NCI-H226 (cell line): ENCODE measurements at regions not wholly inside any gene's neighbourhood (a gene's known extent, or its start where the extent isn't known, plus 50 kb on each side); places are given as distances from the start of the nearest gene placed in this dataset.

Experiments
- DNase-seq: peaks from one replicate; pipeline ENCODE4 v3.0.0-alpha.2; 2015

DNA sequence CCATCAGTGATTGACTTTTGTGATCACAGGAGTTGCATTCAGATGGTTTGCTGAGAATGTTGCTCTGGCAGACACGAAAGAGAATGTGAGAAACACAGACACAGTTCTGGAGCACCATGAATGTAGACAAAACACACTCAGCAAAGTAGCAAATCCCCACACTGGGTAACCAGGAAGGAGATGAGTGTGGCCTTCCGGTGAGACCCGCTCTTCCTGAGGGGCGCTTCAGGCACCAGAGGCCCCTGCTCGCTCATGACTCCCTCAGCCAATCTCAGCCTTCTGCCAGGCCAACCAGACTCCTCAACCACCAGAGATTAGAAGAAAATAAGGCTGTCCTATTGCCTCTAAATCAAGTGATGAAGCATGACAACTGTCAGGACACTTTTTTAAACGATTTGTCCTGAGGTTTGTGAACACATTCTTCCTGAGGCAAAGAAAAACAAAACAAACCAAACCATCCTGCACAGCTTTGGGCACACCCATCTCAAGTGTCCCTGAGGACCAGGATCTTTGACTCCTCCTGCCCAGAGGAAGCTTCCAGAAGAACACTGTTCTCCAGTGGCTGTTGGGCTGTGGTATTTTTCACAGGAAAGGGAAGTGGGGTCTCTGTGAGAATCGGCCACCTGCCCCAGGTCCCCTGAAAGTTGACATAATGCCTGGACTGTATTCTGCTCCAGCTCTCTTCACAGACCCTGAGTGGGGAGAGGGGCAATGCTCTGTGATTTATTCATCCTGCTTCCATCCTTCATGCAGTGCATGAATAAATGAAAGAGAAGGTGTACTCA lies 152.8 kb downstream of the BCL11A start:
- no peak for DNase-seq

DNA sequence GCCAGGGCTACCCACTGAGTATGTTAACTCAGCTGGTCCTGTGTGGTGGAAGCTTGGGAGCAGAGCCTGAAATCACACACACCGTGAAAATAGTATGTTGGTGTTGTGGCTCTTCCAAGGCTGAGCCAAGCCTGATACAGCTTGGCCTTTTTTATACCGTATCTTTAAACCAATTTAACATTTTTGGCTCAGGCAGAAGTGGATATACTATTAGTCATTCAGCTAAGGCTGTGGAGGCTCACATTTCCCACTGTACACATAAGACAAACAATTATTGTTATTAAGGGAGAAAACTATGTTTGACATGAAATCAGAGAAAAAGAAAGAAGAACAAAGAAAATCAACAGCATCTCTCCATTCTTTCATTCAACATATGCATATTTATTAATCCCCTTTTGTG lies 159.0 kb downstream of the BCL11A start:
- DNase-seq: no peak

DNA sequence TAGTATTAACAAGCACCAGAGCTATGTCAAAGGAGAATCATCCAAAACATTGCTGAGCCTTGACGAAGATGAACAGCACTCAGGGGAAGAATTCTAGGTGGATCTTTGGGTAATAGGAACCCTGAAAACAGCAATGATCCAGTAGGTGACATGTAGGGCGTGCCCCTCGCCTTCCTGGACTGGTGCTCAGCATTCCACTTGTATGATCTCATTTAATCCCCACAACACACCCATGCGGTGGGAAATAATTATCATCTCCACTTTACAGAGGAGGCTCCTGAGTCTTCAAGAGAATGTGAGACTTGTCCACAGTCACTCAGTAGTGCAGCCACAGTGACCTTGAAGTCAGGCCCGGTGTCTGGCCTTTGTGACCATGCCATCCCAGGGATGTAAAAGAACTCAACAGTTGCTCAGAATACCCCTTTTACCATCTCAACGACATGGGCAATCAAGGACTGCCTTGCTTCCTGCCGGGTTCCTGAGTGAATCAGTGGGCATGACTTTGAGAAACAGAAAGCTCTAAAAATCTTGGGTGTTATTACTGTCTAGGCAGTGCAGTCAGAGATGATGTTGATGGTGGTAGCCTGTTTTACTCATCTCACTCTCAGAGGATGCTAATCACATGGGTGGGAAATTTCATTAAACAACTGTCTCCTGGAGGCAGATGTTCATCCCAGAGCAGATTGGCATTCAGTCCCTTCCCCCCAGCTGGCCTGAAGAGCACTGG lies 161.6 kb downstream of the BCL11A start:
- DNase-seq: no peak

DNA sequence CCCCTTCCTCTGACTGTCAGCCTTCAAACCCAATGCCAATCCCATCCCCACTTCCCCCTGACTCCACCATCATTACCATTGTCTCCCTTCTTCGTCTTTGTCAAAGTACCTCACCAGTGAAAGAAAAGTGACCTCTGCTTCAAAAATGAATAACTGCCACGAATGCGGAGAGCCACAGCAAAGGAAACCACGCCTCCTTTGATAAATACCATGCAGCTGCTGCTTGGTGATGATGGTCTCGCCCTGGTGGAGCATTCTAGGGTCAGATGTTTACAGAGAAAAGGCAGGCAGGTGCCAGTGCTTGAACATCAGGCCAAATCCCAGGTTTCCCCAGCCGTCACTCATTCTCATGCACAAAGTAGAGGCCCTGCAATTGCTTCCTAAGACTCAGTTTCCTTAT lies 162.2 kb downstream of the BCL11A start:
- DNase-seq: no peak

DNA sequence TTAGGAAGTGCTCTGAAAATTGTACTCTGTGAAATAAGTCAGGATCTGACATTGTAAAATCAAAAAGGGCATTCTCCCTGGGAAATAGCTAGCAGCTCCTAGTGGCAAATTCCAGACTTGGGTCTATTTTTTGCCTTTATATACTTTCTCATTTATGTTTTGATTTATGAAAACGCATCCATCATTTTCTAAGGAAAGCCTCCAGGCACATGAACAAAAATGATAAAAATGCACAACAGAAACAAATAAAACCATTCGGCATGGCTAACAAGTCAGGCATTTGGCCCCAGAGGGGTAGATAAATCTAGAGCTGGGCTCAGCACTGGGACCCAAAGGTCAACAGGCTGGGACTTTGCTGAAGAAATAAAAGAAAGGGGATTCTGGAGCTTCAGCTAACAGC lies 167.0 kb downstream of the BCL11A start:
- no peak for DNase-seq

DNA sequence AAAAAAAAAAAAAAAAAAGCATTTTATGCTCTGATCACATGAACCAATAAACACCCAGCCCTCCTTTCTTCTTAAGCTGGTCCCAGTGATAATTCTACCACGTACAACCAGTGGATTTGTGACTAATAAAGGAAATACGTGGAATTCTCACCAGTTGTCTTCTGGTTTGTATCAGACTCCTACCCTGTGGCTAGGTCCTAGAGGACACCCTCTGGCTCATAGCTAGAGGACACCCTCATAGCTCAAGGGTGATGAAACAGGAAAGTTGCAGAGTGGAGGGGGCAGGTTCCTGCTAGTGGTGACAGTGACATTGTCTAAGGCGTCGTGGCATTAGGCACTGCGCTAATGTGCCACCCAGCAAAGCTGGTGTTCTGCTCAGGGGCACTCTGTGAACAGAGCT lies 167.8 kb downstream of the BCL11A start:
- DNase-seq: no peak

DNA sequence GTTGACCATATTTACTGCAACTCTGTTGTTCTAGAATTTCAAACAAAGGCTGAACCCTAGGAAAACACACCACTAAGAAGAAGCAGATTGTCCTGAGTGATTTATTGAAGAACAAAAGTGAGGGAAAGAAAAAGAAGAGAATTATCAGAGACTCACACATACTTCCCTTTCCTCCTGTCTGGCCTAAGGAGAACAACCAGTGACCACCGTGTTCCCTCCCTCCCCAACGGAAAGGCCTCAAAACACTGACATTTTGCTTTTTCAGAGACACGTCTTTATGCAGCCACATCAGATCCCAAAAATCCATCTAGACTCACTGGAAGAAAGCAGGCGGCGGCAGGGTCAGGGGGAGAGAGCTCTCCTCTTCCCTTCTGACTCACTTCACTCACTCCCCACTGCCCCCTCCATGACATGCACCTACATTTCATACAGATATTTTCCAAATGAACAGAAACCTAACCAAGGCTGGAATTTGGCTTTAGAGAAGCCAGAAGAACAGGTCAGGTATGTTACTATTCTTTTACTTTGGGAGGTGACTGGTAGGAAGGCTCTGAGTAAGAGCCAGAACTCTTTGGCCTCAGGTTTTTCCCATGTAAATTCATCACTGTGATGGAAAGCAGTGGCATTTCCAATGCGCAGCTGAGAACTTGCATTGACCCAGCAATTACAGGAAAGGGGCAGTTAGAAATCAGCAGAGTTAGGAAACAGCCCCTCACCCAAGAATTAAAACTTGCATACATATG lies 169.9 kb downstream of the BCL11A start:
- DNase-seq: no peak

DNA sequence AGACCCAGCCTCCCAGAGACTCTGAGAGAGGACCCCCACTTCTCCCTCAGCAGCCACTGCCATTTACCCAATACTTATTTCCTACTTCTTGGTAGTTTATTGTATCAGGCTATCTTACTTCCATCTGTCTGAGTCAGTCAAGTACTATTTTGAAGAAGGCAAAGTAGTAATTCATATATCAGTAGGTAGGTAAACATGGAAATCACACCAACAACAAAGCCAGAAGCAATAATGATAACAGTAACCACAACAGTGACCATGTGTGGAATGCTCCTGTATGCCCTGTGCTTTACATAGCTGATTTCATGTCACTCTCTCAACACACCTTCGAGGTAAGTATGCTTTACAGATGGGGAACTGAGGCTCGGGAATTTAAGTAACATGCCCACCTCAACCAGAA lies 173.0 kb downstream of the BCL11A start:
- no peak for DNase-seq

DNA sequence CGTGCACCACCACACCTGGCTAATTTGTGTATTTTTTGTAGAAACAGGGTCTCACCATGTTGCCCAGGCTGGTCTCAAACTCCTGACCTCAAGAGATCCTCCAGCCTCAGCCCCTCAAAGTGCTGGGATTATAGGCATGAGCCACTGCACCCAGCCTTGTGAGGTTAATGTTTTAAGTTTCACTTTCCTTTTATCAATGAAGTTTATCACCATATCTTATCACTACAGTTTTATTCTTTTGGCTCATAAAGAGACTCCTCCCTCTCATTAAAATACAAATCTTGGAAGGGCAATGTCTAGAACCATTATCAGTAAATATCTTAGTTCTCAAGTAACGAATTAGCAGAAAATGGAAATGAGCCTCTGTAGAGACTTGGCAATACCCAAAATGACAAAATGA lies 173.8 kb downstream of the BCL11A start:
- DNase-seq: no peak

DNA sequence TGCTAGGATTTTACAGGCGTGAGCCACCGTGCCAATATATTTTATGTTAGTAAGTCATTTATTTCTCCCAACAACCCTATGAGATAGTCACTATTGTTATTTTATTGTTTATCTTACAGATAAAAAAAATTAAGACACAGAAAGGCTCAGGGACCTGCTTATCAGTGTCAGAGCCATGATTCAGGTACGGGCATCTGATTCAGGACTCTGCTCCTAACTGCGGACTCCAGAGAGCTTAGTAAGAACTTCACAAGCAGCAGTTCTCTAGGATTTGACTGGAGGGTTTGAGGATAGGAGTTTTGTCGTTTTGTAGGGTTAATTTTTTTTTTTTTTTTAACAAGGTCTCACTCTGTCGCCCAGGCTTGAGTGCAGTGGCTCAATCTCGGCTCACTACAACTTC lies 174.2 kb downstream of the BCL11A start:
- no peak for DNase-seq

DNA sequence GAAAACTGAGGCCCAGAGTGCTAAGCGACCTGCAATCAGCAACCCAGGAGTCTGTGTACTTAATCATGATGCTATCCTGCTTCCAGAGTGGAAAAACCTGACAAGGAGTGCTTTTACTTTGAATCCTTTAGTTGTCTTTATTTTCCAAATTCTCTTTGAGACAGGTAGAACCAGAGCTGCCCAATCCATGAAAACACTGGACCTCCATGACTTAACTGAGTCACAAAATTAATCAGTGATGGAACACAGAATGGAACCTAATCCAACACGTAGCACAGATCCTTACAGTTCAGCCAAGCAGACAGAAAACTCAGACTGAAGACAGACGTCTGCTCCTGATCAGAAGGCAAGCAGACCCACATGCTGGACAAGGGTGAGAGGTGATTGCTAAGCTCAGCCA lies 175.6 kb downstream of the BCL11A start:
- no peak for DNase-seq

DNA sequence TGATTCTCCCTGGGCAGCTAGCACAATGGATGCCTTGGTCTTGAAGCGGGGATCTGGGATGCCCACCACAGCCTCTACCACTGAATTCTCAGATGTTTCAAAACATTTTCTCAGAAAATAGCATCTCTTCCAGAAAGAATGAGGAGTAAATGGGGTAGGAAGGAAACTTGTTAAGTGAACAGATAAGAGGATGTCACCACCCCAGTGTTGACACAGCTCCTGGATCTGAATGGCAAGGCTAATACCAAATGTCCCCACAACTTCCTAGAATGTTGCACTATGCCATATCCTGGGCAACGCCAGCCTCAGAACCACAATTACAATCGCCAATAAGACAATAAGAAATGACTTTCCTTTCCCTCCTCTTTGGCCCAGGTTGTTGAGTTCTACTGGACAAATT lies 177.2 kb downstream of the BCL11A start:
- DNase-seq: no peak

DNA sequence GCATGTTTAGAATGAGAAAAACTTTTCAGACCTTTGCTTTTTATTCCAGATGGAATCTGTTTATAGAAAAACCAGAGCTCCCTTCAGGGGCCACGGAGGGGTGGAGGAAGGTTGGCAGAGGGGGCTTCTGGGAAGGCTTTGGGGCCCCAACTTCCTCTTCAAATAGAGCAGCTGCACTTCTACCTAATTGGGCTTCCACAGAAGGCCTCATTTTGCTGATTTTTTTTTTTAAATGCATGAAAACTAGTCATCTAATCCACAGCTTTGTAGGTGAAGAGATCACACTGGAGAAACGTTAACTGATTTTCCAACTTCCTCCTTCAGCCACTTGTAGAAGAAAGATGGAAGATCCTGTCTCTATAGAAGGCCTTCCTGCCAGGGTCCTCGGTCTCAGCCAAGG lies 181.8 kb downstream of the BCL11A start:
- DNase-seq: no peak

DNA sequence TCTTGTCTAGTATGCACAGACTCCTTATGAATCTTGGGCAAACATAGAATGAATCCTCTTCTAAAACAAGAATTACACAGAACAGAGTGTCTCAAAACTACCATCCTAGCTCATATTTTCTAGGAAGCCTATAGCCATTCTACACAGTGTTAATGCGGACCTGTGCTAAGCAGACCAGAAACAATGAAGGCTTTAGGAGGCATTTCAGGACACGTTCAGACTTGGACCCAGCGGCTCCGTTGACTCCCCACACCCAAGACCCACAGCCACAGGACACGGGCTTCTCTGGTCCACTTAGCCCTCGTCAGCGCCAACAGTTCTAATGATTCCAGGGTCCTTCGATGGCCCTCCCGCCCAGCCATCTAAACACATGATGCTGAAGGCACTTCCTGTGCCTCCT lies 182.2 kb downstream of the BCL11A start:
- DNase-seq: no peak

DNA sequence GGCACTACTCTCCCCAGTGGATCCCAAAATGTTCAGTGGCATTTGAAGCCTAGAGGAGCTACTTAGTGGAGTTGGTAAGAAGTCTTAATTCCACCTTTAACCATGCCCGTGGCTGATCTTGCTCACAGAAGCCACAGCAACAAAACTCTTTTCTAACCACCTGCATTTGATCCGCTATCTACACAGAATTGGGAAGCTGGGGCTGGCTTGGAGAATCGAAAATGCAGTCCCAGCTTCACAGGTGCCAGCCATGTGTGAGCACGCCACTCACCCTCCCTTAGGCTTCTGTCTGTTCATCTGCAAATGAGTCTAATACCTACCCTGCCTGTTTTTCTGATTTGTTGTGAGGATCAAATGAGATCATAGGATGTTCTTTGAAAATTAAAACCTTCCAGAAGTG lies 182.6 kb downstream of the BCL11A start:
- no peak for DNase-seq

DNA sequence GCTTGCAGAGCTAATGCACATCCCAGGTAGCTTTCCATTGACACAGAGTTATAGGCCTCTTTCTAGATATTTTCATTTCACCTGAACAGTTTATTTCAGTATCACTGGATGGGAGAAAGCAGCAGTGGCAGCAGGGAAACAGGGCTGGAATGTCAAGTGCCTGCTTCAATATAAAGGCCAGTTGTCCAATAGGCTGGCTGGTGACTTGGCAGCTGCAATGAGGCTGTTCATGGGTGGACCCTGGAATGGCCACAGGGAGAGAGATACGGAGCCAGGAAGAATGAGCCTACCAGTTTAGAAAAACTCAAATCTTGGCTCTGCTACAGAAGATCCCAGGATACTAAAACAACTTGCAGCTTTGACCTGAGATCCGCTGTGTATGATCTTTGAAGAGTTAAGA lies 185.0 kb downstream of the BCL11A start:
- DNase-seq: no peak

DNA sequence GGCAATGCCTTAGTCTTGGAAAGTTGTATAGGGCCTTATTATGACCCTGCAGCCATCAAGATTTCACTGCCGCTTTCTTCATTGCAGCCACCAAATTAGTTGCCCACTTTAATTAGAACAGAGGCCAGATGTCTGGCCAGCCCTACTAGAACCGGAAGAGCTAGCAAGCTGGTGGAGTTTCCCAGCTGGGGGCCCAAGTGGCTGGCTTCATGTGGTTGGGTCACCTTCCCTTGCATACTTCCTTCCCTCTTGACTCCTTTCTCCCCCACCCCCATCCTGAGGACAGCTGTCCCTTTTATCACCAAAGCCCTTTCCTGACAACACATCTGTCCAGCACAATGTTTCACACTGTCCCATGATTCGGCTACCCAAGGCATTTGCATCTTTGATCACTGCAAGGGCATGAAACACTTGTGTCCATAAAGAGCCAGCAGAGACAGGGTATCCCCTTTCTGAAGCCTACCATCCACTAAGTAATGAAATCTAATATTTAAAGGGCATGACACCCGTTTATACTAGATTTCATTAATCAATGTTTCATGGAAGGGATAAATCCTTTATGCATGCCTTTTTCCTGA lies 187.2 kb downstream of the BCL11A start:
- DNase-seq: no peak

DNA sequence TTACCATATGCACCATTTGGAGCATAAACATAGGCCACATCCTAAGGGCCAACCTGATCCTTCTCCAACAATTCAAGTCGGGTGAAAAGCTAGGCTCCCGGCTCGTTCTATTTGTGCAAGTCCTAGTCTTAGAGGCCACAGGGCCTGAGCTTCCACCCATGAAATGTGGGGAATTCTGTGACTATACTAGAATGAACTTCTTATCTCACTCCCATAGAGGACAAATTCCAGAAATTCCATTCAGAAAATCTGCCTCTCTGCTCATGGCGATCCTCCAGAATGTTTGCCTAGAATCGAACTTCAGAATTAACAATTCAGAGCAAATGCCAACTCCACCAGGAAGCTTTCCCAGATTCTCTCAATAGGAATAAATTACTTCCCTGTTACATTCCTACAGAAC lies 187.9 kb downstream of the BCL11A start:
- no peak for DNase-seq

DNA sequence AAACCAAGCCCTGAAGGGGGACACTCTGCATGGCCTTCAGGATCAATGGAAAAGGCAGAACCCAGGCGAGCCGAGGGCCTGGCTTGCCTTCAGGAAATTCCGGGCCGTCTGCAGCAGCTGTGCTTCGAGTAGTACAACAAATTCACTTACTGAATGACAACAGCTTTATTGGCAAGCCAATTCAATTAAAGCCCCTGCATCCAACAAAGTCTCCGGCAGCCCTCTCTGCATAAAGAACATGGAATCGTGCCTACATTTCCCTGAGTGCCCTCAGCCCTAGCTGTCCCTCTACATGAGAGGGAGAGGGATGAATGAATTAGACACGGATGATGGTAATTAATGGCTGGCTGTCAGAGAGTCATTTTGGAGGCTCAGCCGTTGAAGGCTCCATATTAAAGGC lies 189.0 kb downstream of the BCL11A start:
- DNase-seq: no peak

DNA sequence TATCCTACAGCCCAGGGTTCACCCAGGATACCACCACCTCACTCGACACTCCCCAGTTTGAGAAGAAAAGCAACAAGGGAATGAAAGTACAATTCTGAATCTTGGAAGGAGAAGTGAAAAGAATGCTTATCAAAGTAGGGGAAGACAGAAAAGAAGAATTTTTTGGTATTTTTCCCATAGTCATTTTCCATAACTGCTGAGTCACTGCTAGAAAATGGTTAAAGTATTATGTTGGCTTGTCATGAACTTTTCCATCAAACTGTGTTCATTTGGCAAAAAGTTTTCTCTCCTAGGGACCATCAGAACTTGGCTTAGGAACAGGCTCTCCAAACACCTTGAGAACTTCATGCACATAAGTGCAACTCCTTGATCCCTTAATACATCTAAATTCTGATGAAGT lies 192.0 kb downstream of the BCL11A start:
- DNase-seq: no peak

DNA sequence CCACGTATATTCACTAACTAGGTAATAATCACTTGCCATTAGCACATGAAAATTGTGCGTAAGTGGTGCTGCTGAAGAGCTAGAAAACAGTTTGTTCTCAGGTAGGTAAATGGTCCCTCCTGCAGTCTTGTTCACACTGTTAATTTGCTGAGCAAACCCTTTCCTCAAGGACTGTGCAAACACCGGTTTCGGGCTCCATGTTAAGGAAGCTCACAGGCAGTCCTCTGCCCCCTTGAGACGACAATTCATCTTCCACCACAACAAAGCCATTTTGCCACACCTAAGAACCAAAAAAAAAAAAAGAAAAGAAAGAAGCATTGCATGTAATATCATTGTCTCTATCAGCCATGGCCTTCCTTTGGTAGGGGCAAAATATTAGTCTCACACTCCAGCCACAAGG lies 193.9 kb downstream of the BCL11A start:
- DNase-seq: no peak

DNA sequence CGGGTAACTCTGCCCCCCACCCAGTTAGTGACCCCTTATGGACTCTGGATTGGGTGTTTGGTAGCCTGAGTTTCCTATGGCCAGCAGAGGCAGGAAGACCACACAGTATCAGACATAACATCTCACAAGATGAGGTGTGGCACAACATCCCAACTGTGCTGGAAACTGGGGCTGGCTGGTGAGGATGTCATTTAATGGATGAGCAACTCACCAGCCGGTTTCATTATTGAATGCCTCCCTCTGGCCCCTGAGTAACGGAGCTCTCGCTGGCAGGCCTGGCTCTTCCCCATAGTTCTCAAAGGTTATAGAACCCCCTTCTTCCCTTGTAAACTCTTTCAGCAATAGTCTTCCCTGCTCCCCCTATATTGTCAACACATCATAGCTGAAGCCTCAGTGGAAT lies 195.0 kb downstream of the BCL11A start:
- no peak for DNase-seq

DNA sequence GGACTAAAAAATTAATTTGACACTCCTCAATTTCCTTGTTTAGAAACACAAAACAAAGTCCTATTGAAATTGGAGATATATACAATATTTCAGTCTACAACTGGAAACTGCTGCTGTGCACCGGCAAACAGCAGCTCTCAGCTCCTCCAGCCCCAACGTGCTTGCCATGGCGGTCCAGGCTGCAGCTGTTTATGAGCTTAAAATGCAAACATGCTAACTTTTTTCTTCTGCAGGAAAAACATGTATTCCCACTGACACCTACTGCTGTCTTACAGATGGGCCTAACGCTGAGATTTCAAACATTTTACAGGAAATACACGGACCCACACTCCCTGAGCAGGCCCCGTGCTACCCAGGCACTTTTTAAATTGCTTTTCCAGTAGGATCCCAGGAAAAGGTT lies 195.5 kb downstream of the BCL11A start:
- no peak for DNase-seq

DNA sequence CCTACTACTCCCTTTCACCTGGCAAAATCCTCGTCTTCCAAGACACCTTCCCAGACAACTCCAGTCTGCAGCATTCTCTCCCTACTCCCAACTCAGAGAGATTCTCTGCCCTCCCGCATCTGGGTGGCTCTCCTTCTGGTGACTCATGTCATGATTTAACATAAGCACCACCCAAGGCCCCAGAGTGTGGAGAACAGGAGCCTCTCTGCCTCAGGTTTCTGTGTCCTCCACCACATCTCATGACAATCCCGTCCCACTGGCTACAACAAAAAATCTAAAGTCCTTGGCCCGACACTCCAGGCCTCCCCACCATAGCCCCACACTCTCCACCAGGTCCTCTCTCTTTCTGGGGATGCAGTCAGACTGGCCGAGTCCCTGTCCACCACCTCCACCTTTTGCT lies 197.1 kb downstream of the BCL11A start:
- DNase-seq: no peak
